SK-N-SH (cell line): ENCODE measurements at regions not wholly inside any gene's neighbourhood (a gene's known extent, or its start where the extent isn't known, plus 50 kb on each side); places are given as distances from the start of the nearest gene placed in this dataset.

Source experiments
- CTCF ChIA-PET: fragments of 300-600, 350-600 bp; formaldehyde crosslinking; extraction: SDS; loops from one replicate; lab custom pipeline; 2021; lab: Yijun Ruan, JAX
- POLR2A ChIA-PET: fragments of 350-600 bp; sonication (Branson Sonifier 250); formaldehyde crosslinking; extraction: SDS; loops from one replicate; lab custom pipeline; 2020; ENCODE audit warnings: antibody characterized with exemption, inconsistent platforms; lab: Yijun Ruan, JAX
- DNase-seq: peaks from one replicate; pipeline ENCODE4 v3.0.0; 2012
- H2AFZ ChIP-seq: fragments of 200-600 bp; sonication (generic); 2 replicates; pipeline ENCODE4 v1.8.1; 2016; ENCODE audit warnings: antibody characterized with exemption, mild to moderate bottlenecking, low read depth
- H3F3A ChIP-seq: fragments of 200-600 bp; sonication (generic); replicated peaks from 2 replicates; pipeline ENCODE3; 2016; ENCODE audit warnings: antibody characterized with exemption, mild to moderate bottlenecking; ENCODE audit not compliant: insufficient read depth
- H3K27ac ChIP-seq, 2 experiments: fragments of 200-500 bp in 1 of 2; fragments of 200-600 bp in 1 of 2; sonication (Bioruptor generic) in 1 of 2; sonication (generic), shearing (Covaris generic) in 1 of 2; 2 replicates each; pipeline versions ENCODE4 v1.5.1 to v1.6.1; 2014 to 2016; ENCODE audit warnings: low read depth in 2 of 2, inconsistent platforms in 1 of 2, low read length in 1 of 2, mild to moderate bottlenecking in 1 of 2, mixed read lengths in 1 of 2
- H3K27me3 ChIP-seq: fragments of 200-600 bp; sonication (generic), shearing (Covaris generic); 2 replicates; pipeline ENCODE4 v1.6.1; 2016; ENCODE audit warnings: mixed run types; ENCODE audit not compliant: insufficient read depth
- H3K36me3 ChIP-seq, 2 experiments: fragments of 200-500 bp in 1 of 2; fragments of 200-600 bp in 1 of 2; sonication (Bioruptor generic) in 1 of 2; sonication (generic) in 1 of 2; replicated peaks in 1 of 2; 2 replicates each; pipeline versions ENCODE3 to v1.5.1; 2014 to 2016; ENCODE audit warnings: low read length in 1 of 2, mild to moderate bottlenecking in 1 of 2; ENCODE audit not compliant: insufficient read depth in 2 of 2, control insufficient read depth in 1 of 2
- H3K4me1 ChIP-seq, 2 experiments: fragments of 200-500 bp in 1 of 2; fragments of 200-600 bp in 1 of 2; sonication (Bioruptor generic) in 1 of 2; sonication (generic), shearing (Covaris generic) in 1 of 2; 2 replicates each; pipeline versions ENCODE4 v1.5.1 to v1.6.1; 2014 to 2016; ENCODE audit warnings: low read depth in 1 of 2, low read length in 1 of 2, mixed run types in 1 of 2; ENCODE audit not compliant: insufficient read depth in 2 of 2, control insufficient read depth in 1 of 2
- H3K4me2 ChIP-seq: fragments of 200-600 bp; sonication (generic), shearing (Covaris generic); 2 replicates; pipeline ENCODE4 v1.6.1; 2017; ENCODE audit warnings: mixed run types
- H3K4me3 ChIP-seq, 2 experiments: fragments of 200-500 bp in 1 of 2; fragments of 200-600 bp in 1 of 2; sonication (Bioruptor generic) in 1 of 2; sonication (generic), shearing (Covaris generic) in 1 of 2; 2 replicates each; pipeline versions ENCODE4 v1.5.1 to v1.8.1; 2014 to 2016; ENCODE audit warnings: low read depth in 2 of 2, inconsistent platforms in 1 of 2, low read length in 1 of 2, mild to moderate bottlenecking in 1 of 2, mixed read lengths in 1 of 2, moderate library complexity in 1 of 2
- H3K79me2 ChIP-seq: fragments of 200-600 bp; sonication (generic); 2 replicates; pipeline ENCODE4 v1.8.1; 2017; ENCODE audit warnings: mild to moderate bottlenecking; ENCODE audit not compliant: insufficient read depth
- H3K9ac ChIP-seq: fragments of 200-600 bp; sonication (generic); 2 replicates; pipeline ENCODE4 v1.6.1; 2017; ENCODE audit warnings: mixed run types
- H3K9me2 ChIP-seq: fragments of 200-600 bp; sonication (generic); 2 replicates; pipeline ENCODE4 v1.6.1; 2017; ENCODE audit warnings: mixed run types
- H3K9me3 ChIP-seq: fragments of 200-600 bp; sonication (generic); 2 replicates; pipeline ENCODE4 v1.6.1; 2017; ENCODE audit warnings: mixed run types, mild to moderate bottlenecking, moderate library complexity
- H4K20me1 ChIP-seq: fragments of 200-600 bp; sonication (generic); 2 replicates; pipeline ENCODE4 v1.6.1; 2017; ENCODE audit warnings: mild to moderate bottlenecking, mixed run types; ENCODE audit not compliant: insufficient read depth
- CTCF ChIP-seq: fragments of 200-600 bp; sonication (generic); IDR thresholded peaks from 2 replicates; pipeline ENCODE4 v1.6.1; 2017; ENCODE audit warnings: antibody characterized with exemption, mild to moderate bottlenecking, moderate library complexity
- ELF1 ChIP-seq: IDR thresholded peaks from 2 replicates; pipeline ENCODE4 v1.4.0; 2012
- EP300 ChIP-seq, 2 experiments: IDR thresholded peaks; 2 replicates each; pipeline versions ENCODE4 v1.4.0 to v1.6.1; 2012; ENCODE audit warnings: borderline replicate concordance in 1 of 2, low read depth in 1 of 2, low read length in 1 of 2
- EZH2phosphoT487 ChIP-seq: fragments of 200-600 bp; sonication (generic); IDR thresholded peaks from 2 replicates; pipeline ENCODE4 v1.6.1; 2017; ENCODE audit warnings: low read depth, mixed run types, mild to moderate bottlenecking, antibody characterized with exemption, moderate library complexity, borderline replicate concordance
- FOSL2 ChIP-seq: IDR thresholded peaks from 2 replicates; pipeline ENCODE4 v1.4.0; 2012; ENCODE audit warnings: low read depth, mild to moderate bottlenecking, moderate library complexity, borderline replicate concordance
- FOXJ3 ChIP-seq: sonication (generic); formaldehyde crosslinking; IDR thresholded peaks from 2 replicates; pipeline ENCODE4 v1.5.1; 2020; ENCODE audit warnings: mild to moderate bottlenecking, missing genetic modification reagents
- FOXM1 ChIP-seq: IDR thresholded peaks from 2 replicates; pipeline ENCODE4 v1.4.0; 2012; ENCODE audit warnings: low read depth, mild to moderate bottlenecking
- GATA2 ChIP-seq: sonication (generic); formaldehyde crosslinking; IDR thresholded peaks from 2 replicates; pipeline ENCODE4 v1.5.0; 2020; ENCODE audit warnings: mild to moderate bottlenecking, missing genetic modification reagents
- IRF3 ChIP-seq: fragments of 150-350 bp; IDR thresholded peaks from 2 replicates; pipeline ENCODE4 v1.6.1; 2016; ENCODE audit warnings: mild to moderate bottlenecking, low read depth, low read length
- JUND ChIP-seq: IDR thresholded peaks from 2 replicates; pipeline ENCODE4 v1.4.0; 2012
- MXI1 ChIP-seq: IDR thresholded peaks from 2 replicates; pipeline ENCODE4 v1.6.1; 2012; ENCODE audit warnings: mild to moderate bottlenecking, low read depth, low read length, improper control_type of control experiment
- NFIC ChIP-seq: IDR thresholded peaks from 2 replicates; pipeline ENCODE4 v1.4.0; 2012; ENCODE audit warnings: borderline replicate concordance
- NRF1 ChIP-seq: IDR thresholded peaks from 2 replicates; pipeline ENCODE4 v1.6.1; 2012; ENCODE audit warnings: low read depth, mild to moderate bottlenecking, low read length
- POLR2AphosphoS5 ChIP-seq: IDR thresholded peaks from 2 replicates; pipeline ENCODE4 v1.6.1; 2012; ENCODE audit warnings: low read depth, low read length
- RAD21 ChIP-seq: IDR thresholded peaks from 2 replicates; pipeline ENCODE4 v1.6.1; 2012; ENCODE audit warnings: mild to moderate bottlenecking, low read length
- RCOR1 ChIP-seq: fragments of 150-350 bp; IDR thresholded peaks from 2 replicates; pipeline ENCODE4 v1.6.1; 2017; ENCODE audit warnings: antibody characterized with exemption, low read length
- RFX5 ChIP-seq: IDR thresholded peaks from 2 replicates; pipeline ENCODE4 v1.6.1; 2012; ENCODE audit warnings: mild to moderate bottlenecking, improper control_type of control experiment, low read length
- RXRA ChIP-seq: IDR thresholded peaks from 2 replicates; pipeline ENCODE4 v1.4.0; 2012; ENCODE audit warnings: low read depth, mild to moderate bottlenecking, borderline replicate concordance
- TAF1 ChIP-seq: IDR thresholded peaks from 2 replicates; pipeline ENCODE4 v1.6.1; 2012; ENCODE audit warnings: low read depth, mild to moderate bottlenecking, low read length, moderate library complexity, borderline replicate concordance
- TCF12 ChIP-seq: IDR thresholded peaks from 2 replicates; pipeline ENCODE4 v1.4.0; 2012
- TEAD4 ChIP-seq: IDR thresholded peaks from 2 replicates; pipeline ENCODE4 v1.4.0; 2012; ENCODE audit warnings: mild to moderate bottlenecking, borderline replicate concordance; ENCODE audit not compliant: insufficient read depth
- USF1 ChIP-seq: IDR thresholded peaks from 2 replicates; pipeline ENCODE4 v1.4.0; 2012; ENCODE audit warnings: low read depth, borderline replicate concordance
- WGBS: methylation state at CpG from one replicate; pipeline ENCODE4 v1.1.6; 2017; ENCODE audit warnings: low lambda C conversion rate; 5-methylcytosine and 5-hydroxymethylcytosine counted together
- TF ChIP-seq, protein P1 (sequence below): IDR thresholded peaks from 2 replicates; pipeline ENCODE4; 2012
- TF ChIP-seq, protein P2 (sequence below): IDR thresholded peaks from 2 replicates; pipeline ENCODE4 v1.4.0; 2012; ENCODE audit warnings: low read depth, borderline replicate concordance
- TF ChIP-seq, protein P3 (sequence below): IDR thresholded peaks from 2 replicates; pipeline ENCODE4 v1.4.0; 2012; ENCODE audit warnings: low read depth

DNA sequence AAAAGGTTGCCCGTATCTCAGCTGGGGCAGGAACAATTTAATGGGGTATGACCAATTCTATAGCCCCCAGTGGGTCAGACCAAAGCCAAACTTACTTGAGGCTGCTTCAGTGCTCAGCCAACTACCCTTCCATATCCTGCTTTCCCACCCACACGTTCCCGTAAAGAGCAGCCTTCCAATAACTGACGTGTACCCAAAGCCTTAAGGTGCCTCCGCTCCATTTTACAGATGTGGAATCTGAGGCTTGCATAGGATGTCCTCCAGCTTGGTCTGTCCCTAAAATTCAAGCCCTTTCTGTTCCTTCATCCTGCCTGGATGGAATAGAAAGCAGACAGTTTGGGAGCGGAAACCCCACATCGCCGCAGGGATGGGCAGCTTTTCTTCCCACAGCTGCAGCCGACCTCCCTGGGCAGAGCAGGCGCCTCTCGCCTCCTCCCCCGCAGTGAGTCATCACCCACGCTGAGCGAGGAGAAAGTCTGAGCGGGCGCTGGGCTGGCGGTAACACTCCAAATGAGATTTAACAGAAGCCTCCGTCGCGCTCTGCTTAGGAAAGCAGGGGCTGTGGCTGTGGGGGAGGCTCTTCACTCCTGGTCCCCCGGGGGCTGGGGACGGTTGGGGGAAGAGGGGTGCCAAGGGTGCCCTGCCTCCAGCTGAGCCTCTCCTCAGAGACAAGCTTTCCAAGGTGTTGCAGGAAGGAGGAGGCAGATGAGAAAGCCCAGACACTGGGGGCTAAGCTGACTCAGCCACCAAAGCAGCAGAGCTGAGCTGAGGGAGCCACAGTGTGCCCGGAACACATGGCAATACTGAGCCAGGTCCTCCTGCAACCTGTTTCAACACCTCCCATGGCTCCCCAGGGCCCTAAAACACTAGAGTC lies 57.8 kb upstream of the HRH1 start:
- peak; percentile 91 for DNase-seq
- Histone ChIP-seq H3K9me3 (peaks cover 3% of the 10 kb centered on the region; the same call in 1 of the 2 replicates), H4K20me1 (no peaks in the 10 kb centered on the region), H3K9me2 (no peaks in the 10 kb centered on the region), H3K27ac (peak overlapping the region; percentile 84 to 96), H3K9ac (peak overlapping the region; percentile 78), H2AFZ (peak overlapping the region; percentile 75; the same call in 1 of the 2 replicates), H3K4me3 (peak overlapping the region; percentile 43 to 54), H3K27me3 (no peaks in the 10 kb centered on the region), H3K4me2 (peak overlapping the region; percentile 77), H3K4me1 (peaks cover 6 to 17% of the 10 kb centered on the region in 2 experiments; a peak in 1 of 4 replicates), H3F3A (peaks cover 17% of the 10 kb centered on the region), H3K36me3 (no peaks in the 10 kb centered on the region), H3K79me2 (no peaks in the 10 kb centered on the region)
- ChIA-PET POLR2A (no interaction called here), CTCF (interaction anchor here (0.8 to 6.4 kb wide), 10 partner anchors 12 to 338 kb away, joined by 3 to 44 read pairs (median 4); no protein-coding TSS in a partner anchor)
- 3% methylated on average over 10 of the region's 23 CpGs for WGBS
- TF ChIP-seq FOXJ3 (CRISPR knock-in tag) (0 out of 2 replicates have a peak, but pooled peaks have one; percentile 39), MXI1 (peak; percentile 65; the same call in 1 of the 2 replicates), USF1 (peak; percentile 31; the same call in 1 of the 2 replicates), FOSL2 (peak; percentile 89), CTCF (no peak), JUND (peak; percentile 94), NFIC (no peak; the same call in 1 of the 2 replicates), EZH2phosphoT487 (no peak), GATA2 (CRISPR knock-in tag) (no peak), POLR2AphosphoS5 (peak; percentile 53), IRF3 (no peak), RXRA (0 out of 2 replicates have a peak, but pooled peaks have one; percentile 33), TCF12 (peak; percentile 93), RAD21 (peak; percentile 17; the same call in 1 of the 2 replicates), ELF1 (0 out of 2 replicates have a peak, but pooled peaks have one; percentile 26), EP300 (IDR thresholded peaks at IDR 0.05; ENCODE audit: borderline replicate concordance in 1 of 2, low read depth in 1 of 2, low read length in 1 of 2) (peak; percentile 53 to 81; a peak in 3 of 4 replicates), NRF1 (peak; percentile 24; the same call in 1 of the 2 replicates), TAF1 (peak; percentile 10; the same call in 1 of the 2 replicates), TEAD4 (peak; percentile 55; the same call in 1 of the 2 replicates), RFX5 (no peak), RCOR1 (peak; percentile 31; the same call in 1 of the 2 replicates), FOXM1 (peak; percentile 56; the same call in 1 of the 2 replicates)
- TF ChIP-seq, protein P1, sequence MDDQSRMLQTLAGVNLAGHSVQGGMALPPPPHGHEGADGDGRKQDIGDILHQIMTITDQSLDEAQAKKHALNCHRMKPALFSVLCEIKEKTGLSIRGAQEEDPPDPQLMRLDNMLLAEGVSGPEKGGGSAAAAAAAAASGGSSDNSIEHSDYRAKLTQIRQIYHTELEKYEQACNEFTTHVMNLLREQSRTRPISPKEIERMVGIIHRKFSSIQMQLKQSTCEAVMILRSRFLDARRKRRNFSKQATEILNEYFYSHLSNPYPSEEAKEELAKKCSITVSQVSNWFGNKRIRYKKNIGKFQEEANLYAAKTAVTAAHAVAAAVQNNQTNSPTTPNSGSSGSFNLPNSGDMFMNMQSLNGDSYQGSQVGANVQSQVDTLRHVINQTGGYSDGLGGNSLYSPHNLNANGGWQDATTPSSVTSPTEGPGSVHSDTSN, result peak; percentile 78
- TF ChIP-seq, protein P2, sequence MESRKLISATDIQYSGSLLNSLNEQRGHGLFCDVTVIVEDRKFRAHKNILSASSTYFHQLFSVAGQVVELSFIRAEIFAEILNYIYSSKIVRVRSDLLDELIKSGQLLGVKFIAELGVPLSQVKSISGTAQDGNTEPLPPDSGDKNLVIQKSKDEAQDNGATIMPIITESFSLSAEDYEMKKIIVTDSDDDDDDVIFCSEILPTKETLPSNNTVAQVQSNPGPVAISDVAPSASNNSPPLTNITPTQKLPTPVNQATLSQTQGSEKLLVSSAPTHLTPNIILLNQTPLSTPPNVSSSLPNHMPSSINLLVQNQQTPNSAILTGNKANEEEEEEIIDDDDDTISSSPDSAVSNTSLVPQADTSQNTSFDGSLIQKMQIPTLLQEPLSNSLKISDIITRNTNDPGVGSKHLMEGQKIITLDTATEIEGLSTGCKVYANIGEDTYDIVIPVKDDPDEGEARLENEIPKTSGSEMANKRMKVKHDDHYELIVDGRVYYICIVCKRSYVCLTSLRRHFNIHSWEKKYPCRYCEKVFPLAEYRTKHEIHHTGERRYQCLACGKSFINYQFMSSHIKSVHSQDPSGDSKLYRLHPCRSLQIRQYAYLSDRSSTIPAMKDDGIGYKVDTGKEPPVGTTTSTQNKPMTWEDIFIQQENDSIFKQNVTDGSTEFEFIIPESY, result peak; percentile 55; the same call in 1 of the 2 replicates
- TF ChIP-seq, protein P3, sequence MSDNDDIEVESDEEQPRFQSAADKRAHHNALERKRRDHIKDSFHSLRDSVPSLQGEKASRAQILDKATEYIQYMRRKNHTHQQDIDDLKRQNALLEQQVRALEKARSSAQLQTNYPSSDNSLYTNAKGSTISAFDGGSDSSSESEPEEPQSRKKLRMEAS, result peak; percentile 90
